Effector memory CD4-positive, alpha-beta T cell (primary cell): ENCODE measurements at regions not wholly inside any gene's neighbourhood (a gene's known extent, or its start where the extent isn't known, plus 50 kb on each side); places are given as distances from the start of the nearest gene placed in this dataset.

Source experiments
- DNase-seq, 3 donors: peaks; one replicate each; pipeline ENCODE4 v3.0.0-alpha.2; 2020
- H3K27ac ChIP-seq: 2 replicates; pipeline ENCODE4 v1.7.0; 2013; ENCODE audit warnings: mild to moderate bottlenecking, low read length, moderate library complexity; ENCODE audit not compliant: insufficient read depth, poor library complexity, severe bottlenecking
- H3K27me3 ChIP-seq: replicated peaks from 2 replicates; pipeline ENCODE4 v1.7.0; 2013; ENCODE audit warnings: mild to moderate bottlenecking, low read length; ENCODE audit not compliant: insufficient read depth, control insufficient read depth, poor library complexity, severe bottlenecking
- H3K36me3 ChIP-seq: 2 replicates; pipeline ENCODE4 v1.7.0; 2013; ENCODE audit warnings: mild to moderate bottlenecking, low read length, moderate library complexity; ENCODE audit not compliant: control insufficient read depth, insufficient read depth
- H3K4me1 ChIP-seq: 2 replicates; pipeline ENCODE4 v1.7.0; 2013; ENCODE audit warnings: low read length, mild to moderate bottlenecking; ENCODE audit not compliant: control insufficient read depth, insufficient read depth, poor library complexity, severe bottlenecking
- H3K4me3 ChIP-seq: 2 replicates; pipeline ENCODE4 v1.7.0; 2013; ENCODE audit warnings: low read length, low read depth, mild to moderate bottlenecking; ENCODE audit not compliant: insufficient read depth, poor library complexity, severe bottlenecking
- H3K9me3 ChIP-seq: 2 replicates; pipeline ENCODE4 v1.7.0; 2013; ENCODE audit warnings: mild to moderate bottlenecking, low read length, moderate library complexity; ENCODE audit not compliant: control insufficient read depth

DNA sequence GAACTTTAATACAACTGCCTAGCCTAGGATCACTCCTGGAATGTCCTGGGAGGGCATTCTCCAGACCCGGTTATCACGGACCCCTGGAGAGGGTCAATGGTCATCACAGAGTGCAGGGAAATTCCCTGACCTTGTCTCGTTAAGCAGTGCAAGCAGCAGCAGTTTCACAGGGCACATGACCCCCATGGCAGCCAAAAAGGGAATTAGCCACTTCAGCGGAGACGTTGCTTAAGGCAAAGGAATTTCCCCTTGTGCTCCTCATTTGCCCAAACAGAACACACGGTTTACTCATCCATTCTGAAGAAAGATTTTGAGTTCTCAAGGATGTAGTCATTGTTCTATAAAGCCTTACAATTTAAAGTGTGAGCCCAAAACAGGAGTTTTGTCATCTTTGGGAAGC is 260.3 kb downstream of the SNX13 start:
- H3K27ac ChIP-seq: no peak overlapping the region
- no peak for DNase-seq
- H3K4me3 ChIP-seq: no peak overlapping the region
- H3K9me3 ChIP-seq: no peaks in the 10 kb centered on the region
- H3K27me3 ChIP-seq: no peaks in the 10 kb centered on the region
- no peaks in the 10 kb centered on the region for H3K36me3 ChIP-seq
- no peaks in the 10 kb centered on the region for H3K4me1 ChIP-seq

DNA sequence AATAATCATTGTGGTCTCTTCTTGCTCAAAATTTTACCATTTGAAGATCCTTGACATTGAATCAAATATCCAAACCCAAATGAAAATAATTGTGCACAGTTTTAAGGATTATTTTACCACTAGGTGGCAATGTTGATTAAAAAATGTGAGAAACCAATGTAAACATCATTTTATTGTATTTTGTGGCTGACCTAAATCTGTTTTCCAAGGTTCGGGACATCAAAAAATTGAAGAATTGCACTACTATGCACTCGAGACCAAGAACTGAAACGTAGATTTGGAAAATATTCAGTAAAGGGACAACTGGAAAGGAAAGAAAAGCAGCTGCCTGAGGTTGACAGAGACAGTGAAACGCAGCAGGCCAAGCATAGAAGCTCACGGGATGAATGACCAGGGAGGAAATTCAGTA is 259.3 kb downstream of the SNX13 start:
- H3K36me3 ChIP-seq: no peaks in the 10 kb centered on the region
- no peak for DNase-seq
- H3K9me3 ChIP-seq: no peaks in the 10 kb centered on the region
- no peaks in the 10 kb centered on the region for H3K27me3 ChIP-seq
- no peak overlapping the region for H3K4me3 ChIP-seq
- no peak overlapping the region for H3K27ac ChIP-seq
- no peaks in the 10 kb centered on the region for H3K4me1 ChIP-seq

DNA sequence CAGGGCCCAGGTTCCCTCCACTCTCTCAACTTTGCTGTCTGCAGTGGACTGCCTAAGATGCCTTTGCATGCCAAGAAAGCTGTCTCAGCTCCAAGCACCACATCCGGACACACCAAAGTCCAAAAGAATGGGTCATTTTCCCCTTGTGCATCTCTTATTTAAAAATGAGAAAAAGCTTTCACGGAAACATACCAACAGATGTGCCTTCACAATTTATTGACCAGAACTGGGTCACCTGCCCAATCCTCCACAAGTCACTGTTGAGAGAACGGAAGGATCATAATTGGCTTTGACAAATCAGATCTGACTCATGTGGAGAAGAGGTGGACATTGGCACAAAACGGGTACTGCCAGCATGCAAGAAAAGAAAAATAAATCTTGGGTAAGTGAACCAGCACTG is 258.3 kb downstream of the SNX13 start:
- no peak for DNase-seq
- H3K4me1 ChIP-seq: no peaks in the 10 kb centered on the region

DNA sequence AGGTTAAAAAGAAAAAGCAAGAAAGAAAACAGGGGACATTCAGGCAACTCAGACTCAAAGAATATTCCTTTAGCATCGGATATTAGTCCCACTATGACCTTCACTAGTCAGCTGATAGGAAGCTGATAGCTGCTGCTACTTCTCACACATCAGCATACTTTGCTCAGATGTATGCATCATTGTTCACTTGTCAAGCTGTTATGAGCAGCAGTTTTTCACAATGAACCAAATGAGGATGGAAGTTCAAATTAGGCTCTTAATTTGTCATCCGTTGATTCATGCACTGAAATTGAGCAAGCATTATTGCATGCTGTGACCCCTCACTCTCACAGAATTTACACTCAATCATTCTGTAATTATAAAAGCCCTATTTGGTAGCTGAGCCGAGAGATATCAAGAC is 257.7 kb downstream of the SNX13 start:
- Histone ChIP-seq H3K36me3 (no peaks in the 10 kb centered on the region), H3K4me1 (no peaks in the 10 kb centered on the region), H3K9me3 (no peaks in the 10 kb centered on the region), H3K27me3 (no peaks in the 10 kb centered on the region), H3K27ac (no peak overlapping the region), H3K4me3 (no peak overlapping the region)
- DNase-seq: no peak

More for the DNA sequence above, 258.3 kb downstream of the SNX13 start:
- Histone ChIP-seq H3K27me3 (no peaks in the 10 kb centered on the region), H3K9me3 (no peaks in the 10 kb centered on the region), H3K4me3 (no peak overlapping the region), H3K27ac (no peak overlapping the region), H3K36me3 (no peaks in the 10 kb centered on the region)

DNA sequence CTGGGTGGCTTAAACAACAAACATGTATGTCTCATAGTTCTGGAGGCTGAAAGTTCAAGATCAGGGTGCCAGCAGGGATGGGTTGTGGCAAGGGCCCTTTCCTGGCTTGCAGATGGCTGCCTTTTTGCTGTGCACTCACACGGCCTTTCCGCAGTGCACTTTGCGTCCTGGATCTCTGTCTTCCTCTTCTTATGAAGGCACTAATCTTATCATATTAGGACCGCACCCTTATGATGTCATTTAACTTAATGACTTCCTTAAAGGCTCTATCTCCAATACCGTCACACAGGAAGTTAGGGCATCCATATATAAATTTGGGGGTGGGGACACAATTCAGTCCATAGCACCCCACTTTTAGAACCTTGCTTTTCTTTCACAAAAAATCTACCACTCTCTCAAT is 255.2 kb downstream of the SNX13 start:
- Histone ChIP-seq H3K4me3 (no peak overlapping the region), H3K27me3 (no peaks in the 10 kb centered on the region), H3K27ac (no peak overlapping the region), H3K4me1 (no peaks in the 10 kb centered on the region), H3K36me3 (no peaks in the 10 kb centered on the region), H3K9me3 (no peaks in the 10 kb centered on the region)
- DNase-seq: no peak

DNA sequence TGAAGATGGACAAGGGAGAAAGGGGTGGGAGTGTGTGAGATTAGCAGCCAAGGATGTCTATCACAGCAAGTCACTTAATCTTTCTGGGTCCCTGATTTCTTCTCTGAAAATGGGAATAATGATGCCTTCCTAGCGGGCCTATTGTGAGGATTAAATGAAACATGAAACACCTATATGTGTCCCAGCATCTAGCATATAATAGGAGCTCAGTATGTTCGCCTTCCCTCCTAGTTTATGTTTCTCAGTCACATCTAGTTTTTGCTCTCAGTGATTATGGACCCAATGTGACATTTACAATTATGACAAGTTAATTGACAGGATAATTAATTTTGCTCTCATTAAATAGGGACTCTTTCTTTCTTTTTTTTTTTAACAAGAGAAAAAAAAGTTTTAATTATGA is 252.9 kb downstream of the SNX13 start:
- DNase-seq: no peak
- no peaks in the 10 kb centered on the region for H3K4me1 ChIP-seq
- H3K9me3 ChIP-seq: no peaks in the 10 kb centered on the region
- H3K36me3 ChIP-seq: no peaks in the 10 kb centered on the region
- no peaks in the 10 kb centered on the region for H3K27me3 ChIP-seq
- no peak overlapping the region for H3K4me3 ChIP-seq
- no peak overlapping the region for H3K27ac ChIP-seq

DNA sequence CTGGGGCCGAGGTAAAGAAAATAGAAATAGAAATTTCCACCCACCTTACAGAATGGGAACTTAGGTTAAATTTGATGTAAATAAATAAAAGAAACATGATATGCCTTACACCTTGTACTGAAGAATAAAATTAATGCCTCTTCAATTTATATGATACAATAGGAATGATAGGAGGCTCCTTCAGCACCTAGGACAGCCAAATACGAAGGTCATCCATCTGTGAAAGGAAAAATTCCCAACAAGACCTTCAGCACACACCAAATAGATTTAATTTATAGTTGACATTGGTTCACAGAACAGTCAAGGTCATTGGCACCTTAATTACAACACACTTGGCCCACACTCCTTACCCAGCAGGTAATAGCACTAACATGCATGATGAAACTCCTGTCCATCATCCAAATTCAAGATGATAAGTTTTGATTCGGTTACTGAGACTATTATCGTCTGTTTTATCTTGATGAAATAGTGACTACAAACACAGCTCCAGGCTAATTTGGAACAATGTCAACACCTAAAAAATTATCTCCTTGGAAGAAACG is 250.9 kb downstream of the SNX13 start:
- no peak overlapping the region for H3K4me3 ChIP-seq
- no peaks in the 10 kb centered on the region for H3K27me3 ChIP-seq
- H3K4me1 ChIP-seq: no peaks in the 10 kb centered on the region
- no peak for DNase-seq
- no peaks in the 10 kb centered on the region for H3K36me3 ChIP-seq
- no peak overlapping the region for H3K27ac ChIP-seq
- H3K9me3 ChIP-seq: no peaks in the 10 kb centered on the region

DNA sequence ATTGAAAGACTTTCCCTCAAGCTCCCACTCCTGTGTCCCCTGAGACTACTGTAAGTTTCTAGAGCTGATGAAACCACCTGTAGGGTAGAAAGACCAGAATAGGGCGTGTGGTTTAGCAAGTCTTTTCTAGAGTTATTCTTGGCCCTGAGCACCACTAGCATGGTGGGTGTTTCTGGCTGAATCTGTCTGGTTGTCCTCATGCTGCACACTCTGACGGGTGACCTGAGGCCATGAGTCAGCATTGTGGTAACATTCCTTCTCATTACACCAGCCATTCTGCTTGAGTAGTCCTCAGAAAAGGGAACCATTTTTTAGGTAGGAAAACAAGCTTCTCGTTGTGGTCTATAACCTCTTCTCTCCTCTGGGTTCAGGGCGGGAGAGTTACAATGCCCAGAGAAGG is 250.3 kb downstream of the SNX13 start:
- Histone ChIP-seq H3K9me3 (no peaks in the 10 kb centered on the region), H3K4me3 (no peak overlapping the region), H3K27ac (no peak overlapping the region), H3K36me3 (no peaks in the 10 kb centered on the region), H3K27me3 (no peaks in the 10 kb centered on the region), H3K4me1 (no peaks in the 10 kb centered on the region)
- DNase-seq: no peak

DNA sequence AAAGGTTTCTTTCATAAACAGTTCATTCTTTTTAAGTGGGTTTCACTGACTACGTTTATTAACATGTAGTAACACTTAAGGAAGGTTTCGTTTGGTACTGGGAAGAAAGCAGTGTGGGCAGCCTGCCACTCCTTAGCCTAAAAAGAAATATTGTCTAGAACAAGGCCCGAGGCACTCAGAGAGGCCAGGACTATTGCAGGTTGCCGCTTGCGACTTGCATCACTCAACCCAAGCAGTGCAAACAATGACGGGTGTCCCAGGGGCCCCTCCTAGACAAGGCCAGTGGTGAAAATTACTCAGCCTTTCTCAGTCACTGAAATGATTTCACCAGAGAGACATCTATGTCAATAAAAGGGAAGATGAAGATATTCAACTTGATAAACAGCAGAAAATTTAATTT is 243.9 kb downstream of the SNX13 start:
- peaks cover 8% of the 10 kb centered on the region for H3K9me3 ChIP-seq
- DNase-seq: no peak
- H3K27ac ChIP-seq: no peak overlapping the region
- no peaks in the 10 kb centered on the region for H3K27me3 ChIP-seq
- H3K36me3 ChIP-seq: no peaks in the 10 kb centered on the region
- no peak overlapping the region for H3K4me3 ChIP-seq
- H3K4me1 ChIP-seq: no peaks in the 10 kb centered on the region

DNA sequence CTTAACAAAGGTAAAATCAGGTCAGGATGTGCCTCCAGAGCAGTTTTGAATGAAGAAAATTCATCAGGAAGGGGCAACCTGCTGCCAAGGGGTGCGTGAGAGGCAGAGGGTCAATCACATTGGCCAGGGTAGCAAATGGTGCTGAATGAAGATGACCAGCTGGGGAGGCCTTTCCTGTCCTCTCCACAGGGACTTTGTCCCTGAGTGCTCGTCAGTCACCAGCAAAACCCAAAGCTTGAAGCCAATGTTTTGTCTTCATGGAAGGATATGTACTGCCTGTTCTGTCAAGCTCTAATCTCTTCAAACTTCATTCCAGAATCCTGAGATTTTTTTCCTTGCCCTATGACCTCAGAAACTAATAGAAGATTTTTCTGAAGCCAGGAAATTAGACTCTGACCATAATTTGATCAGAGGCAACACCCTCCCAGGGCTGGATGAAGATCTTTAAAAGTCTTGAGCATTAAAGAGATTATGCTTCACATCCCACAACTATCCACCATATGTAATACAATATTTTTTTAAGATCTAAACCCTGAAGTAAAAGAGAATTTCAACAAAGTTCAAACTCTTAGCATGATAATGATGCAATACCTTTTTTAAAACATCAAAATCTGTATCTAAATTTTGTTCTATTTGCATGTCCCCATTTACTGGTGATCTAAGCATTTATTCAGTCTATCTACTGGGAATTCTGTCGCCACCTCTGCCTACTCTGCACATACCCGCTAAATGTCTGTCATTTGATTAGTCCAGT is 243.0 kb downstream of the SNX13 start:
- Histone ChIP-seq H3K27ac (no peak overlapping the region), H3K4me3 (no peak overlapping the region), H3K4me1 (no peaks in the 10 kb centered on the region), H3K9me3 (peaks cover 8% of the 10 kb centered on the region), H3K36me3 (no peaks in the 10 kb centered on the region), H3K27me3 (no peaks in the 10 kb centered on the region)
- no peak for DNase-seq
